GM11168 (cell line): ENCODE measurements at regions not wholly inside any gene's neighbourhood (a gene's known extent, or its start where the extent isn't known, plus 50 kb on each side); places are given as distances from the start of the nearest gene placed in this dataset.

Experiments used
- in situ Hi-C: fragments of 300-500 bp; cut with MboI; formaldehyde crosslinking; loops from one replicate; pipeline ENCODE4 v1.12.0; 2022; ENCODE audit warnings: low sequenced_read_pairs; ENCODE audit not compliant: unreplicated experiment

- in situ Hi-C loops = no loop called here
These were observed 314.1 kb downstream of the PPP1R2C start for GRCh38 chrX:42463706-42464490.

- in situ Hi-C loops = no loop called here
These were observed 315.0 kb downstream of the PPP1R2C start for GRCh38 chrX:42462917-42463316.

GRCh38 chrX:42460706-42461105, 317.3 kb downstream of the PPP1R2C start:
- in situ Hi-C loops = no loop called here

- in situ Hi-C loops = no loop called here
These were observed 318.2 kb downstream of the PPP1R2C start for GRCh38 chrX:42459735-42460134.

- in situ Hi-C loops = no loop called here
These were observed 321.7 kb downstream of the PPP1R2C start for GRCh38 chrX:42456176-42456700.

GRCh38 chrX:42450228-42450627, 327.7 kb downstream of the PPP1R2C start:
- in situ Hi-C loops = no loop called here

GRCh38 chrX:42443267-42443666, 334.7 kb downstream of the PPP1R2C start:
- in situ Hi-C loops = no loop called here

- in situ Hi-C loops = no loop called here
These were observed 335.2 kb downstream of the PPP1R2C start for GRCh38 chrX:42442745-42443144.

- in situ Hi-C loops = no loop called here
These were observed 340.8 kb downstream of the PPP1R2C start for GRCh38 chrX:42437211-42437610.

- in situ Hi-C loops = no loop called here
These were observed 343.4 kb downstream of the PPP1R2C start for GRCh38 chrX:42434458-42435166.

- in situ Hi-C loops = no loop called here
These were observed 345.4 kb downstream of the PPP1R2C start for GRCh38 chrX:42432552-42432951.

- in situ Hi-C loops = no loop called here
These were observed 355.0 kb downstream of the PPP1R2C start for GRCh38 chrX:42422961-42423360.

GRCh38 chrX:42420426-42420825, 357.5 kb downstream of the PPP1R2C start:
- in situ Hi-C loops = no loop called here

- in situ Hi-C loops = no loop called here
These were observed 362.3 kb downstream of the PPP1R2C start for GRCh38 chrX:42415636-42416035.

GRCh38 chrX:42414057-42414456, 363.9 kb downstream of the PPP1R2C start:
- in situ Hi-C loops = no loop called here

GRCh38 chrX:42399632-42400024, 378.3 kb downstream of the PPP1R2C start:
- in situ Hi-C loops = no loop called here

- in situ Hi-C loops = no loop called here
These were observed 378.9 kb downstream of the PPP1R2C start for GRCh38 chrX:42398967-42399631.

- in situ Hi-C loops = no loop called here
These were observed 381.8 kb downstream of the PPP1R2C start for GRCh38 chrX:42396136-42396535.

GRCh38 chrX:42392846-42393245, 385.1 kb downstream of the PPP1R2C start:
- in situ Hi-C loops = no loop called here

- in situ Hi-C loops = no loop called here
These were observed 391.3 kb downstream of the PPP1R2C start for GRCh38 chrX:42386681-42387080.

- in situ Hi-C loops = no loop called here
These were observed 392.2 kb downstream of the PPP1R2C start for GRCh38 chrX:42385730-42386129.
